Lung (tissue), 11 donors: ENCODE measurements at regions not wholly inside any gene's neighbourhood (a gene's known extent, or its start where the extent isn't known, plus 50 kb on each side); places are given as distances from the start of the nearest gene placed in this dataset.
A peak's percentile ranks its signal among the peaks of the same experiment; 100 is the strongest.
"Not testable (repeated sequence)": the region's sequence is repeated elsewhere in the genome, so short reads cannot be mapped to it uniquely, and the experiment has no call there.

Source experiments
- ATAC-seq: fragments of 200-7000 bp; cut with Tn5 transposase; one replicate; pipeline ENCODE4 v1.9.1; 2020; ENCODE audit warnings: moderate number of reproducible peaks; ENCODE audit not compliant: insufficient read depth, low FRiP score
- DNase-seq, 3 donors: peaks; one replicate each; pipeline ENCODE4 v3.0.0-alpha.2; 2013 to 2017
- H3K27ac ChIP-seq, 2 donors: one replicate each; pipeline ENCODE4 v1.5.1; 2013; ENCODE audit warnings: mild to moderate bottlenecking in 2 of 2, moderate library complexity in 2 of 2, control low read depth in 1 of 2, inconsistent platforms in 1 of 2, low read depth in 1 of 2, low read length in 1 of 2
- H3K27me3 ChIP-seq, 3 donors: one replicate each; pipeline ENCODE4 v1.5.1; 2013; ENCODE audit warnings: low read length in 2 of 3; ENCODE audit not compliant: control insufficient read depth in 3 of 3, insufficient read depth in 3 of 3
- H3K36me3 ChIP-seq, 4 donors: one replicate each; pipeline ENCODE4 v1.5.1; 2013; ENCODE audit warnings: low read length in 4 of 4, mild to moderate bottlenecking in 1 of 4, moderate library complexity in 1 of 4; ENCODE audit not compliant: control insufficient read depth in 4 of 4, insufficient read depth in 4 of 4
- H3K4me1 ChIP-seq, 5 donors: one replicate each; pipeline ENCODE4 v1.5.1; 2013; ENCODE audit warnings: low read length in 5 of 5, mild to moderate bottlenecking in 2 of 5, moderate library complexity in 1 of 5; ENCODE audit not compliant: control insufficient read depth in 5 of 5, insufficient read depth in 5 of 5
- H3K4me3 ChIP-seq: one replicate; pipeline ENCODE4 v1.5.1; 2013; ENCODE audit warnings: mild to moderate bottlenecking, control low read depth, moderate library complexity
- H3K9ac ChIP-seq, 2 donors: one replicate each; pipeline ENCODE4 v1.5.1; 2013; ENCODE audit warnings: low read length in 2 of 2, control low read depth in 1 of 2; ENCODE audit not compliant: insufficient read depth in 1 of 2
- H3K9me3 ChIP-seq, 4 donors: one replicate each; pipeline ENCODE4 v1.5.1; 2013; ENCODE audit warnings: low read length in 3 of 4, mild to moderate bottlenecking in 1 of 4, moderate library complexity in 1 of 4; ENCODE audit not compliant: control insufficient read depth in 4 of 4, insufficient read depth in 3 of 4
- WGBS, 2 donors: extraction: QIAGEN DNeasy Blood & Tissue Kit; methylation state at CpG; one replicate each; pipeline ENCODE4 v1.1.7; 2013; 5-methylcytosine and 5-hydroxymethylcytosine counted together
- TF ChIP-seq, protein P1 (sequence below): IDR thresholded peaks from 2 replicates; pipeline ENCODE4 v1.5.1; 2012; ENCODE audit warnings: mild to moderate bottlenecking; ENCODE audit errors: control extremely low read depth, extremely low read depth
- donor health status: control.
- donor health status: control.
- donor health status: Bipolar disorder and iron deficiency.
- donor health status: healthy.
- donor health status: DM: yes; HTN: yes; CAD: no.

DNA sequence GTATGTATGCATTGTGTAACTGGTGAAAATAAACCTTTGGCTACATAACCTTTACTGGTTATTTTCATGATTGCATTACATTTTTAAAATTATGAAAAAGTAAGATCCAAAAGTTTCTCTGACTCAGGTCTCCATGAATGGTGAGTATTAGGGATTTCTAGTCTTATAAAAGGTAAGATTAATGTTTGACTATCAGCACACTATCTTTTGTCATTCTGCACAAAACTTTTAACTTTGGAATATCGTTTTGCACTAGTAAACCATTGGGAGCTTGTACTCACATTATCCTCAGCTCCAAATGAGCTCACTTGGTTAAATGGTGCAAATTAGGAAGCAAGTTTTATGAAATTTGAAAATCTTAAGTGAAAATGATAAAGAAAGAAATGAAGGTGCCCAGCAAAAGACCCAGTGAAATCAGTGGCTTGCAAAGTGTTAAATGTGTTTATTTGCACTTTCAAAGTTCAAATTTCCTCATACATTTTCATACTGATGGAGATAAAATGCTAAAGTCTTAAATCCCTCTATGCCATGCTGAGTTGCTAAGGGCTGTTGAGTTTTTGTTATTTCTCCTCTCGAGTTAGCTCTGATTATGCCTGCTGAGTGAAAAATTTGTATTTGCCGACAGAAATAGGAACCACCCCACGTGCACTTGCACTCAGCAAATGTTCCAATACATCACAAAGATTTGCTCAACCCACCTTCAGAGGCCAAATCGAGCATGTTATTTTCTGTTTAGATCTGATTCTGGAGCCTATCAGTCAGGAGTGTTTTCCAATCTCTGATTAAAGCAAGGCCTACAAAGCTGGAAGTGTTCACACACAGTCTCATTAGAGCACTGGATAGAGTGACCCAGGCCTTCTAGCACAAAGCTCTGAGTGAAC is 885.7 kb downstream of the NR2F1-AS1 start:
- H3K4me3 ChIP-seq = no peak overlapping the region
- no peak overlapping the region for H3K27ac ChIP-seq
- TF ChIP-seq, protein P1, sequence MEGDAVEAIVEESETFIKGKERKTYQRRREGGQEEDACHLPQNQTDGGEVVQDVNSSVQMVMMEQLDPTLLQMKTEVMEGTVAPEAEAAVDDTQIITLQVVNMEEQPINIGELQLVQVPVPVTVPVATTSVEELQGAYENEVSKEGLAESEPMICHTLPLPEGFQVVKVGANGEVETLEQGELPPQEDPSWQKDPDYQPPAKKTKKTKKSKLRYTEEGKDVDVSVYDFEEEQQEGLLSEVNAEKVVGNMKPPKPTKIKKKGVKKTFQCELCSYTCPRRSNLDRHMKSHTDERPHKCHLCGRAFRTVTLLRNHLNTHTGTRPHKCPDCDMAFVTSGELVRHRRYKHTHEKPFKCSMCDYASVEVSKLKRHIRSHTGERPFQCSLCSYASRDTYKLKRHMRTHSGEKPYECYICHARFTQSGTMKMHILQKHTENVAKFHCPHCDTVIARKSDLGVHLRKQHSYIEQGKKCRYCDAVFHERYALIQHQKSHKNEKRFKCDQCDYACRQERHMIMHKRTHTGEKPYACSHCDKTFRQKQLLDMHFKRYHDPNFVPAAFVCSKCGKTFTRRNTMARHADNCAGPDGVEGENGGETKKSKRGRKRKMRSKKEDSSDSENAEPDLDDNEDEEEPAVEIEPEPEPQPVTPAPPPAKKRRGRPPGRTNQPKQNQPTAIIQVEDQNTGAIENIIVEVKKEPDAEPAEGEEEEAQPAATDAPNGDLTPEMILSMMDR = no peak
- H3K27me3 ChIP-seq = no peaks in the 10 kb centered on the region
- no peak overlapping the region for H3K9ac ChIP-seq
- DNase-seq = no peak
- no peaks in the 10 kb centered on the region for H3K9me3 ChIP-seq
- no peak for ATAC-seq
- 46 to 53% methylated on average over 5 of the region's 5 CpGs for WGBS, 2 donors
- H3K4me1 ChIP-seq = peaks cover 0 to 5% (median 0%) of the 10 kb centered on the region in 5 donors
- no peaks in the 10 kb centered on the region for H3K36me3 ChIP-seq

DNA sequence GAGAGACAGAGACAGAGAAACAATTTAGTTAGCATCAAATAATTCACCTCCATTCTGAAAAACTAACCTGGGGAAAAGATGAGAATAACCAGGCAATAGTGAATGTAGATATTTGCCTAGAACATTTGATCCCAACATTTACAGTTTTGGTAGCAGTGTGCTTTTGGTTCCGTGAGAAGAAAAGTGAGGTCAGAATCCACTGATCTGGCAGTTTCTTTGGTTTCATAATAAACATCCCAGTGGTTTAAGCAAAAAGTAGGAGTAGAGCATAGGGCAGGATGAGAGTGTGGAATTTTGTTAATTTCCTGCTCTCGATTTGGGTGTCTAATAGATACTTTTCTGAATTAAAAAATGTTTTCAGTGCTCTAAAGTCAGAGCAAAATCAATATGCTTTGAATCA is 887.0 kb downstream of the NR2F1-AS1 start:
- Histone ChIP-seq H3K9ac (no peak overlapping the region), H3K4me1 (peaks cover 0 to 5% (median 0%) of the 10 kb centered on the region in 5 donors), H3K27ac (no peak overlapping the region), H3K36me3 (no peaks in the 10 kb centered on the region), H3K27me3 (no peaks in the 10 kb centered on the region), H3K9me3 (no peaks in the 10 kb centered on the region), H3K4me3 (no peak overlapping the region)
- TF ChIP-seq, protein P1 = no peak
- no peak for ATAC-seq
- DNase-seq = no peak
- WGBS, 2 donors = 72 to 74% methylated on average over 2 of the region's 2 CpGs

DNA sequence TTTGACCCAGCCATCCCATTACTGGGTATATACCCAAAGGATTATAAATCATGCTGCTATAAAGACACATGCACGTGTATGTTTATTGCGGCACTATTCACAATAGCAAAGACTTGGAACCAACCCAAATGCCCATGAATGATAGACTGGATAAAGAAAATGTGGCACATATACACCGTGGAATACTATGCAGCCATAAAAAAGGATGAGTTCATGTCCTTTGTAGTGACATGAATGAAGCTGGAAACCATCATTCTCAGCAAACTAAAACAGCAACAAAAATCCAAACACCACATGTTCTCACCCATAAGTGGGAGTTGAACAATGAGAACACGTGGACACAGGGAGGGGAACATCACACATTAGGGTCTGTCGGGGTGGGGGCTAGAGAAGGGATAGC is 889.1 kb downstream of the NR2F1-AS1 start:
- peaks cover 0 to 13% (median 0%) of the 10 kb centered on the region in 5 donors for H3K4me1 ChIP-seq
- H3K9ac ChIP-seq, H3K9me3 ChIP-seq, H3K27ac ChIP-seq, DNase-seq, H3K36me3 ChIP-seq, H3K4me3 ChIP-seq, H3K27me3 ChIP-seq, ATAC-seq: not testable (repeated sequence)
- WGBS, 2 donors = 77 to 92% methylated on average over 5 of the region's 5 CpGs

DNA sequence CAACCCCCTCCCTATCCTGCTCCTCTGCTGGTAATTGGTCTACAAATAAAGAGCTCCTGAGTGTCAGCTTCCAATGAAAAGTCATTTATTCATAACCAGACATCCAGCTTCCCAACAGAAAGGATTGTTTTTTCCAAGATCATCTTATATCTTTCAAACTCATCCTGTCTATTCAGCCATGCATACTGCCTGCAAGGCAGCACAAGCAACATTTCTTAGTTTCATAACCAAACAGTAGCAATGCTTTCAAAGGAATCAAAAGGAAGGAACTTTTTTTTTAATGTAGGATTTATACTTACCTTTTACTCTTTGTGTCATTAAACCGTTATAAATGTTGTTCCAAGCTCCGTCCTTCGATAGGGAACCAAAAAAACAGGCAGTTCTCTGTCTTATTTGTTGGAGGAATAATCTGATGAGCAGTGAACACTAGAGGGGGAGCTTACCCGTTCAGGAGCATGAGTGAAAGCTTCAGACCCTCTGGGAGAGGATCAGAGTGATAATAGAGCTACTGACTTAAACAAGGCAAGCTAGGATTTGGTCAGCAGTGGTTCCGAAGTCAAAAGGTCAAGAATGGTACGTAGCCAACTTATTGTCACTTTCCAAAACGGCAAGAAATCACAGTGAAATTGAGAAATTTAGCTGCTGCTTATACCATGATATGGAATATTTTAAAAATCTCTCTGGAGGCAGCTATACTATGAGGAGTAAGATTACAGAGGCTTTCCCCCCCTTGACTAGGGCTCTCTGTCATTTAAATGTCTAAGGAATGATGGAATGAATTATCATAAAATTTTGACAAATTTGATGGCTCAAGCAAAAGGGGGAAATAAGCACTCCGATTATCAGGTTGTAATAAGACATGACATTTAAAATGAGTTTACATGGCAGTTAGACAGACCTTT is 892.9 kb downstream of the NR2F1-AS1 start:
- ATAC-seq = peak; percentile 47
- TF ChIP-seq, protein P1 = no peak
- Histone ChIP-seq H3K9me3 (no peaks in the 10 kb centered on the region), H3K4me1 (peaks cover 0 to 8% (median 0%) of the 10 kb centered on the region in 5 donors), H3K36me3 (no peaks in the 10 kb centered on the region), H3K9ac (peak overlapping the region in 1 of 2 donors; percentile 91), H3K4me3 (no peak overlapping the region), H3K27me3 (no peaks in the 10 kb centered on the region), H3K27ac (no peak overlapping the region)
- peak; percentile 60 to 94 (median 90) for DNase-seq
- WGBS, 2 donors = 47 to 56% methylated on average over 8 of the region's 8 CpGs
